Heart right ventricle (tissue), 16 donors: ENCODE measurements at regions not wholly inside any gene's neighbourhood (a gene's known extent, or its start where the extent isn't known, plus 50 kb on each side); places are given as distances from the start of the nearest gene placed in this dataset.

ENCODE experiments used
- ATAC-seq, 8 donors: fragments of 200-7000 bp; cut with Tn5 transposase; one replicate each; pipeline ENCODE4 v1.9.1; 2020; ENCODE audit warnings: mild to moderate bottlenecking in 8 of 8, moderate library complexity in 8 of 8, moderate number of reproducible peaks in 1 of 8
- DNase-seq, 2 donors: peaks; one replicate each; pipeline ENCODE4 v3.0.0-alpha.2; 2020
- H3K27ac ChIP-seq, 10 donors: fragments of 200-600 bp; sonication (generic) in 2 of 10; one replicate each; pipeline versions ENCODE4 v1.5.0 to v1.8.0; 2020 to 2022; ENCODE audit warnings: mild to moderate bottlenecking in 3 of 10
- H3K27me3 ChIP-seq, 7 donors: fragments of 200-600 bp; one replicate each; pipeline ENCODE4 v1.8.0; 2021 to 2022; ENCODE audit warnings: mild to moderate bottlenecking in 2 of 7
- H3K36me3 ChIP-seq, 9 donors: fragments of 200-600 bp; sonication (generic) in 1 of 9; one replicate each; pipeline versions ENCODE4 v1.5.0 to v1.8.0; 2020 to 2022; ENCODE audit warnings: mild to moderate bottlenecking in 2 of 9
- H3K4me1 ChIP-seq, 9 donors: fragments of 200-600 bp; sonication (generic) in 1 of 9; one replicate each; pipeline versions ENCODE4 v1.5.0 to v1.8.0; 2020 to 2022; ENCODE audit warnings: mild to moderate bottlenecking in 4 of 9
- H3K4me3 ChIP-seq, 10 donors: fragments of 200-600 bp; sonication (generic) in 2 of 10; one replicate each; pipeline versions ENCODE4 v1.5.0 to v1.8.0; 2020 to 2022; ENCODE audit warnings: mild to moderate bottlenecking in 7 of 10, moderate library complexity in 2 of 10
- H3K9me3 ChIP-seq, 11 donors: fragments of 200-600 bp in 10 of 11; sonication (generic) in 2 of 11; one replicate each; pipeline versions ENCODE4 v1.5.0 to v1.8.0; 2013 to 2022; ENCODE audit warnings: mild to moderate bottlenecking in 2 of 11, control low read depth in 1 of 11, moderate library complexity in 1 of 11
- CTCF ChIP-seq, 9 donors: fragments of 200-600 bp; sonication (generic) in 2 of 9; IDR thresholded peaks; one replicate each; pipeline versions ENCODE4 v1.5.0 to v1.8.0; 2021 to 2022; ENCODE audit warnings: antibody characterized with exemption in 9 of 9, mild to moderate bottlenecking in 5 of 9, moderate library complexity in 1 of 9
- WGBS, 2 donors: extraction: QIAGEN DNeasy Blood & Tissue Kit; methylation state at CpG; one replicate each; pipeline ENCODE4 v1.1.7; 2013; ENCODE audit warnings: inconsistent platforms in 1 of 2; 5-methylcytosine and 5-hydroxymethylcytosine counted together
- intact Hi-C, 10 donors: fragments of 100-400 bp; cut with DNase I; formaldehyde crosslinking; loops; one replicate each; pipeline versions ENCODE4 v1.11.1 to v1.14.2; 2022
- donor health status: Arrhythmogenic right ventricular cardiomyopathy.
- donor health status: ischemic (EF 13 %, LVEDD 7.1; RV severe dilation, severe dysfunction).
- donor health status: healthy with polysubstance abuse.
- donor health status: DM: no; HTN: yes; CAD: no.
- donor health status: DM: no; HTN: no; CAD: no.
- donor health status: ischemic (EF 25% LVEDD 6.9; RV normal size, moderate dysfunction).
- donor health status: ischemic (EF 25% LVEDD 5.7; RV mildly dilated, moderate dysfunction).
- donor health status: healthy.
- donor health status: DM: yes; HTN: yes; CAD: no.
- donor health status: Ischemic cardiomyopathy.
- donor health status: ischemic (EF 35%, LVEDD 5.7; RV mildly dilated, moderate dysfunction).
- donor health status: nonischemic (EF 11% LVEDD 7.7; RV severe dilation, severe dysfunction).
- donor health status: DM: yes; HTN: yes; CAD: no.
- donor health status: PGD.
- donor health status: ischemic (EF 29% LVEDD 5.4; RV normal size, mild dysfunction).
- donor health status: nonischemic (EF 23%, LVEDD 6.1; RV moderate dilation, normal function).

- Histone ChIP-seq H3K4me1 (peaks cover 0 to 13% (median 0%) of the 10 kb centered on the region in 9 donors), H3K27me3 (no peaks in the 10 kb centered on the region), H3K4me3 (no peak overlapping the region), H3K27ac (no peak overlapping the region), H3K36me3 (no peaks in the 10 kb centered on the region), H3K9me3 (peaks cover 0 to 28% (median 15%) of the 10 kb centered on the region in 11 donors)
- intact Hi-C loops: no loop called here
- no peak for TF ChIP-seq CTCF (IDR thresholded peaks at IDR 0.05)
- WGBS, 2 donors: 86 to 96% methylated on average over 1 of the region's 1 CpG
- ATAC-seq (no peak), DNase-seq (no peak)
Observed at GRCh38 chr2:111643759-111644158, 240.2 kb downstream of the ANAPC1 start.

- ATAC-seq: no peak
- Histone ChIP-seq H3K27ac (no peak overlapping the region), H3K9me3 (peaks cover 0 to 46% (median 15%) of the 10 kb centered on the region in 11 donors), H3K27me3 (no peaks in the 10 kb centered on the region), H3K36me3 (no peaks in the 10 kb centered on the region), H3K4me1 (peaks cover 0 to 11% (median 0%) of the 10 kb centered on the region in 9 donors), H3K4me3 (no peak overlapping the region)
- intact Hi-C loops: no loop called here
- WGBS, 2 donors: 90 to 93% methylated on average over 3 of the region's 3 CpGs
- no peak for TF ChIP-seq CTCF (IDR thresholded peaks at IDR 0.05)
- no peak for DNase-seq
Observed at GRCh38 chr2:111647359-111647758, 236.6 kb downstream of the ANAPC1 start.

- H3K4me3 ChIP-seq: no peak overlapping the region
- no peak for ATAC-seq
- 94 to 97% methylated on average over 4 of the region's 4 CpGs for WGBS, 2 donors
- DNase-seq: no peak
- intact Hi-C loops: no loop called here
- H3K4me1 ChIP-seq: no peaks in the 10 kb centered on the region
- no peak for TF ChIP-seq CTCF (IDR thresholded peaks at IDR 0.05)
- H3K27ac ChIP-seq: no peak overlapping the region
- peaks cover 0 to 33% (median 7%) of the 10 kb centered on the region in 11 donors for H3K9me3 ChIP-seq
- H3K36me3 ChIP-seq: no peaks in the 10 kb centered on the region
- H3K27me3 ChIP-seq: no peaks in the 10 kb centered on the region
Observed at GRCh38 chr2:111652038-111652437, 232.0 kb downstream of the ANAPC1 start.

- Histone ChIP-seq H3K4me3 (no peak overlapping the region), H3K27ac (no peak overlapping the region), H3K4me1 (no peaks in the 10 kb centered on the region), H3K9me3 (peaks cover 0 to 27% (median under 1%) of the 10 kb centered on the region in 11 donors), H3K36me3 (no peaks in the 10 kb centered on the region), H3K27me3 (no peaks in the 10 kb centered on the region)
- 32 to 53% methylated on average over 1 of the region's 1 CpG for WGBS, 2 donors
- TF ChIP-seq CTCF (IDR thresholded peaks at IDR 0.05): no peak
- DNase-seq (no peak), ATAC-seq (no peak)
- intact Hi-C loops: no loop called here
Observed at GRCh38 chr2:111652681-111653080, 231.3 kb downstream of the ANAPC1 start.
